ENCODE measurements at regions not wholly inside any gene's neighbourhood (a gene's known extent, or its start where the extent isn't known, plus 50 kb on each side); places are given as distances from the start of the nearest gene placed in this dataset.
"Not testable (repeated sequence)": the region's sequence is repeated elsewhere in the genome, so short reads cannot be mapped to it uniquely, and the experiment has no call there.

GRCh38 chrX:3914813-3915212 lies 201.4 kb upstream of the PRKX start:
- not testable (repeated sequence) for TF ChIP-seq CTCF (IDR thresholded peaks at IDR 0.05; ENCODE audit: insufficient read depth, low read depth, low read length); EZH2 (IDR thresholded peaks at IDR 0.05; ENCODE audit: insufficient read depth, low read length)

Measured in astrocyte (in vitro differentiated cells and primary cell).